ENCODE measurements at regions not wholly inside any gene's neighbourhood (a gene's known extent, or its start where the extent isn't known, plus 50 kb on each side); places are given as distances from the start of the nearest gene placed in this dataset.

DNA sequence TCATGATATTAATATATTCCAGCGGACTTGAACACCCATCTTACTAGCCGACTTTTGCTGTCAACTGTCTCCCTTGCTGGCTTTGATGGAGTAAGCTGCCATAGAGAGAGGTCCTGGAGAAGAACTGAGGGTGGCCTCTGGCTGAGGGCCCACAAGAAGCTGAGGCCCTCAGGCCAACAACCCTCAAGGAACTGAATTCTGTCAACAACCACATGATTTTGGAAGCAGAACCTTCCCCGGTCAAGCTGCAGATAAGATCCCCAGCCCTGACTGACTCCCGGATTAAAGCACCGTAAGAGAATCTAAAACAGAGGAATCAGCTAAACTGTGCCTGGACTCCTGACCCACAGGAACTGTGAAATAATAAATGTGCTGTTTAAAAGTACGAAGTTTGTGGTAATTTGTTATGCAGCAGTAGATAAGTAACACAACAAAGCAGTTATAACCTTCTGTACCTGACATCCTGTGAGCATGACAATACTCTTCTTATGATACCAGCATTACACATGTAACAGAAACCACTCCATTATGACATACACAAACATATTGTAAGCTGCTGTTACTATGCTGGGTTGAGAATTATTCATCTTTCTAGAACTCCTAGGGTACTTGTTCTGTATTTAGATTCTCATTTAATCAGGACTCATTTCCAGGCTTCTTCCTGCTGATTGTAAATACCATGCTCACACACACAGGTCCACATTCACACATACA is 66.2 kb downstream of the HES1 start:
- Histone ChIP-seq H3K27ac (replicated peaks) (no peak overlapping the region), H3K27me3 (ENCODE audit: insufficient read depth, poor library complexity, severe bottlenecking) (no peaks in the 10 kb centered on the region), H3K4me3 (replicated peaks; ENCODE audit: insufficient read depth, low read length) (no peak overlapping the region)

DNA sequence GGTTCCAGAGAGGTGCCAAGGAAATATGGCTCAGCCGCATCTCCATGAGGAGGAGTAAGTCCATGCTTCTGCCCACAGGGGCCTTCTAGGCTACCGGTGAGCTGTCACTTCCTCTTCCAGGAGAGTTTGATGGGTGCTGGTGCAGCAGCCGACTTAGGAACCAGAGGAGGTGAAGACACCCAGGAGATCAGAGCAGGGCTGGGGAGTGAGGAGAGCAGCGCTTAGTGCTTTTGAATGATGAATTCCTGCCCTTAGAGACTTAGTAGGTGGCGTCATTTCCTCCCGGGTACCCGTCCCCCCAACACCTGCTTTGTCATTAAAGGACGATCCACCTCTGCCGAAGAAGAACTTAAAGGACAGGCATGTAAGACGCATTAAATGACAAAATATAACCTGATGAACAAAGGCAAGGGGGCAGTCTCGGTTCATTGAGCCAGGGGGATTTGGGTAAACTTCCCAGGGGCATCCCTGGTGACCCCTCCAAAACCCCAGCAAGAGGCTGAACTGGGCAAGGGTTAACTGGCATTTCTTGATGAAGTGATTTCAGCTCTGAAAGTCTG is 67.6 kb downstream of the HES1 start:
- no peak overlapping the region for H3K27ac ChIP-seq (replicated peaks)
- DNase-seq (ENCODE audit: low read depth in 1 of 2, low spot score in 1 of 2), result peak in 1 of 2 experiments; percentile 67
- no peak overlapping the region; the same call in 1 of the 2 replicates for H3K4me3 ChIP-seq (replicated peaks; ENCODE audit: insufficient read depth, low read length)
- TF ChIP-seq GABPA (IDR thresholded peaks at IDR 0.05; ENCODE audit: low read depth) (no peak), SPI1 (IDR thresholded peaks at IDR 0.05; ENCODE audit: borderline replicate concordance, low read depth) (peak; percentile 88)
- no peaks in the 10 kb centered on the region for H3K27me3 ChIP-seq (ENCODE audit: insufficient read depth, poor library complexity, severe bottlenecking)

More for the DNA sequence above, 66.2 kb downstream of the HES1 start:
- DNase-seq (ENCODE audit: low read depth in 1 of 2, low spot score in 1 of 2), result no peak
- TF ChIP-seq, protein P1, sequence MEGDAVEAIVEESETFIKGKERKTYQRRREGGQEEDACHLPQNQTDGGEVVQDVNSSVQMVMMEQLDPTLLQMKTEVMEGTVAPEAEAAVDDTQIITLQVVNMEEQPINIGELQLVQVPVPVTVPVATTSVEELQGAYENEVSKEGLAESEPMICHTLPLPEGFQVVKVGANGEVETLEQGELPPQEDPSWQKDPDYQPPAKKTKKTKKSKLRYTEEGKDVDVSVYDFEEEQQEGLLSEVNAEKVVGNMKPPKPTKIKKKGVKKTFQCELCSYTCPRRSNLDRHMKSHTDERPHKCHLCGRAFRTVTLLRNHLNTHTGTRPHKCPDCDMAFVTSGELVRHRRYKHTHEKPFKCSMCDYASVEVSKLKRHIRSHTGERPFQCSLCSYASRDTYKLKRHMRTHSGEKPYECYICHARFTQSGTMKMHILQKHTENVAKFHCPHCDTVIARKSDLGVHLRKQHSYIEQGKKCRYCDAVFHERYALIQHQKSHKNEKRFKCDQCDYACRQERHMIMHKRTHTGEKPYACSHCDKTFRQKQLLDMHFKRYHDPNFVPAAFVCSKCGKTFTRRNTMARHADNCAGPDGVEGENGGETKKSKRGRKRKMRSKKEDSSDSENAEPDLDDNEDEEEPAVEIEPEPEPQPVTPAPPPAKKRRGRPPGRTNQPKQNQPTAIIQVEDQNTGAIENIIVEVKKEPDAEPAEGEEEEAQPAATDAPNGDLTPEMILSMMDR (IDR thresholded peaks at IDR 0.05; ENCODE audit: insufficient read depth, low read length), result no peak
- TF ChIP-seq POLR2AphosphoS5 (IDR thresholded peaks at IDR 0.05; ENCODE audit: low read depth) (no peak), GABPA (IDR thresholded peaks at IDR 0.05; ENCODE audit: low read depth) (no peak), SPI1 (IDR thresholded peaks at IDR 0.05; ENCODE audit: borderline replicate concordance, low read depth) (no peak)
- TF ChIP-seq, protein P2, sequence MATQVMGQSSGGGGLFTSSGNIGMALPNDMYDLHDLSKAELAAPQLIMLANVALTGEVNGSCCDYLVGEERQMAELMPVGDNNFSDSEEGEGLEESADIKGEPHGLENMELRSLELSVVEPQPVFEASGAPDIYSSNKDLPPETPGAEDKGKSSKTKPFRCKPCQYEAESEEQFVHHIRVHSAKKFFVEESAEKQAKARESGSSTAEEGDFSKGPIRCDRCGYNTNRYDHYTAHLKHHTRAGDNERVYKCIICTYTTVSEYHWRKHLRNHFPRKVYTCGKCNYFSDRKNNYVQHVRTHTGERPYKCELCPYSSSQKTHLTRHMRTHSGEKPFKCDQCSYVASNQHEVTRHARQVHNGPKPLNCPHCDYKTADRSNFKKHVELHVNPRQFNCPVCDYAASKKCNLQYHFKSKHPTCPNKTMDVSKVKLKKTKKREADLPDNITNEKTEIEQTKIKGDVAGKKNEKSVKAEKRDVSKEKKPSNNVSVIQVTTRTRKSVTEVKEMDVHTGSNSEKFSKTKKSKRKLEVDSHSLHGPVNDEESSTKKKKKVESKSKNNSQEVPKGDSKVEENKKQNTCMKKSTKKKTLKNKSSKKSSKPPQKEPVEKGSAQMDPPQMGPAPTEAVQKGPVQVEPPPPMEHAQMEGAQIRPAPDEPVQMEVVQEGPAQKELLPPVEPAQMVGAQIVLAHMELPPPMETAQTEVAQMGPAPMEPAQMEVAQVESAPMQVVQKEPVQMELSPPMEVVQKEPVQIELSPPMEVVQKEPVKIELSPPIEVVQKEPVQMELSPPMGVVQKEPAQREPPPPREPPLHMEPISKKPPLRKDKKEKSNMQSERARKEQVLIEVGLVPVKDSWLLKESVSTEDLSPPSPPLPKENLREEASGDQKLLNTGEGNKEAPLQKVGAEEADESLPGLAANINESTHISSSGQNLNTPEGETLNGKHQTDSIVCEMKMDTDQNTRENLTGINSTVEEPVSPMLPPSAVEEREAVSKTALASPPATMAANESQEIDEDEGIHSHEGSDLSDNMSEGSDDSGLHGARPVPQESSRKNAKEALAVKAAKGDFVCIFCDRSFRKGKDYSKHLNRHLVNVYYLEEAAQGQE (IDR thresholded peaks at IDR 0.05; ENCODE audit: insufficient replicate concordance, low read depth), result no peak

DNA sequence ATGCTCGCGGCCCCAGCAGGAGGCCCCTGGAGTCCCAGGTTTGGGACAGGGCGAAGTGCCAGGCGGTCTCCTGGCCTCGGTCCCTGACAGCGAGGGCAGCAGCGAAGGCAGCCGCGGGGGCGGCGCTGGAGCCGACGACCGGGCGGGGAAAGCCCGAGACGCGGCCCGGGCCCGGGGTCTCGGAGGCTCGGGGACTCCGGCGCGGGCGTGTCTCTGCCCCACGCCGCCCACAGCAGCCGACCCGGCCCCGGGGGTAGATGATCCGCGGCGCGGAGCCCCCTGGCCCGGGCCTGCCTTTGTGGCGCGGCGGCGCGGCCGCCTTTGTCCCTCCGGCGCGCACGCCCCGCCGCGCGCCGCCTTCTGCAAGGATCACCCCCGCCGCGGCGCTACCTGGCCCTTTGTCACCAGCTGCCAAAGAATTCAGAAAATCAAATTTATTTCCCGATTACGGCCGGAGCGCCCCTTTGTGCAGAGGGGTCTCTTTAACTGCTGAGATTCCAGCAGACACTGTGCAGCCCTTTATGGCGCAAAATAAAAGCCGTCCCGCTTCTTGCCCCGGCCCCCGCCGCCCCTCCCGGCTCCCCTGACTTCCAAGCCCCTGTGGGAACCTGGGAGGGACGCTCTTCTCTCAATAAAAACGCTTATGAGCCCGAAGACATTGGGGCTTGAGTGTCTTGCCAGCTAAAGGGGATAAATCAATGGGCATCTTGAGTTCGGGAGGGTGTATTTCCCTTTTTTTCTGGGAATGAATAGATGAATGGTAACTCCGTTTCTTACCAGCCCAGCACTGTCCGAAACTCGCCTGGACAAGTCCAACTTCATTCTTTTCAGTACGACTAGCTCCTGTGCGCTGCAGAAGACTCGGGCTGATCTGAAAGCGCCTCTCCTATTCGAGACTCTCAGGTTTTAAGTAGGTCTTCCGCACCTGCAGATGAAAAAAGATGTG is 68.4 kb downstream of the HES1 start:
- Histone ChIP-seq H3K27me3 (ENCODE audit: insufficient read depth, poor library complexity, severe bottlenecking) (no peaks in the 10 kb centered on the region), H3K4me3 (replicated peaks; ENCODE audit: insufficient read depth, low read length) (no peak overlapping the region; the same call in 1 of the 2 replicates)
- DNase-seq (ENCODE audit: low read depth in 1 of 2, low spot score in 1 of 2), result no peak

More for the DNA sequence above, 68.4 kb downstream of the HES1 start:
- TF ChIP-seq, protein P2 (IDR thresholded peaks at IDR 0.05; ENCODE audit: insufficient replicate concordance, low read depth), result no peak
- TF ChIP-seq POLR2AphosphoS5 (IDR thresholded peaks at IDR 0.05; ENCODE audit: low read depth) (no peak), GABPA (IDR thresholded peaks at IDR 0.05; ENCODE audit: low read depth) (no peak), SPI1 (IDR thresholded peaks at IDR 0.05; ENCODE audit: borderline replicate concordance, low read depth) (no peak)
- TF ChIP-seq, protein P1 (IDR thresholded peaks at IDR 0.05; ENCODE audit: insufficient read depth, low read length), result no peak
- no peak overlapping the region for H3K27ac ChIP-seq (replicated peaks)

Measured in HL-60 (cell line).